Calu3 (cell line): ENCODE measurements at regions not wholly inside any gene's neighbourhood (a gene's known extent, or its start where the extent isn't known, plus 50 kb on each side); places are given as distances from the start of the nearest gene placed in this dataset.

Experiments
- BruUV-seq: library from RNA; stranded (reverse); fragments of 400-500 nt; replicated peaks from 2 replicates; lab custom pipeline; 2021; lab: Mats Ljungman, UMichigan
- CTCF ChIA-PET: fragments of 300-600 bp; sonication (Branson Sonifier 250); formaldehyde crosslinking; loops from one replicate; lab custom pipeline; 2022; ENCODE audit warnings: antibody characterized with exemption; lab: Charles Lee
- DNase-seq: peaks from one replicate; pipeline ENCODE4 v3.0.0; 2022
- H3K27ac Mint-ChIP-seq: one replicate; pipeline ENCODE4 v1.8.0; 2022; ENCODE audit warnings: mixed read lengths; ENCODE audit not compliant: unreplicated experiment
- H3K27me3 Mint-ChIP-seq: one replicate; pipeline ENCODE4 v1.8.0; 2022; ENCODE audit warnings: mixed read lengths; ENCODE audit not compliant: unreplicated experiment
- H3K36me3 Mint-ChIP-seq: one replicate; pipeline ENCODE4 v1.8.0; 2022; ENCODE audit warnings: mild to moderate bottlenecking, moderate library complexity, mixed read lengths; ENCODE audit not compliant: insufficient read depth, unreplicated experiment
- H3K4me1 Mint-ChIP-seq: one replicate; pipeline ENCODE4 v1.8.0; 2022; ENCODE audit warnings: mild to moderate bottlenecking, low read depth, mixed read lengths; ENCODE audit not compliant: unreplicated experiment
- H3K4me3 Mint-ChIP-seq: one replicate; pipeline ENCODE4 v1.8.0; 2022; ENCODE audit warnings: mild to moderate bottlenecking, low read depth, moderate library complexity, mixed read lengths; ENCODE audit not compliant: unreplicated experiment
- H3K9me3 Mint-ChIP-seq: one replicate; pipeline ENCODE4 v1.8.0; 2022; ENCODE audit warnings: low read depth, mixed read lengths; ENCODE audit not compliant: unreplicated experiment
- CTCF ChIP-seq: fragments of 200-600 bp; IDR thresholded peaks from one replicate; pipeline ENCODE4 v1.8.0; 2022; ENCODE audit warnings: antibody characterized with exemption; ENCODE audit not compliant: unreplicated experiment
- intact Hi-C: fragments of 100-400 bp; cut with micrococcal nuclease; formaldehyde crosslinking; loops from one replicate; pipeline ENCODE4 v1.10.0; 2022; ENCODE audit not compliant: unreplicated experiment

- no peak for DNase-seq
- no peaks in the 10 kb centered on the region for H3K4me1 Mint-ChIP-seq
- CTCF ChIA-PET = no interaction called here
- no TSS peak for BruUV-seq
- H3K27ac Mint-ChIP-seq = no peak overlapping the region
- no peaks in the 10 kb centered on the region for H3K36me3 Mint-ChIP-seq
- H3K9me3 Mint-ChIP-seq = peaks cover 6% of the 10 kb centered on the region
- H3K27me3 Mint-ChIP-seq = no peaks in the 10 kb centered on the region
- intact Hi-C loops = no loop called here
- no peak overlapping the region for H3K4me3 Mint-ChIP-seq
- no peak for TF ChIP-seq CTCF
These were observed 530.8 kb upstream of the DPP6 start for GRCh38 chr7:153521370-153521769.

GRCh38 chr7:153522261-153522660 is 529.9 kb upstream of the DPP6 start:
- no peak for TF ChIP-seq CTCF
- no peaks in the 10 kb centered on the region for H3K4me1 Mint-ChIP-seq
- H3K36me3 Mint-ChIP-seq = no peaks in the 10 kb centered on the region
- H3K4me3 Mint-ChIP-seq = no peak overlapping the region
- no peak overlapping the region for H3K27ac Mint-ChIP-seq
- intact Hi-C loops = no loop called here
- no peak for DNase-seq
- CTCF ChIA-PET = no interaction called here
- BruUV-seq = no TSS peak
- peaks cover 6% of the 10 kb centered on the region for H3K9me3 Mint-ChIP-seq
- no peaks in the 10 kb centered on the region for H3K27me3 Mint-ChIP-seq

GRCh38 chr7:153523320-153524015 is 528.7 kb upstream of the DPP6 start:
- intact Hi-C loops = no loop called here
- Mint-ChIP-seq H3K36me3 (no peaks in the 10 kb centered on the region), H3K27me3 (no peaks in the 10 kb centered on the region), H3K27ac (no peak overlapping the region), H3K4me1 (no peaks in the 10 kb centered on the region), H3K4me3 (no peak overlapping the region), H3K9me3 (peaks cover 5% of the 10 kb centered on the region)
- CTCF ChIA-PET = no interaction called here
- no peak for TF ChIP-seq CTCF
- DNase-seq = no peak
- BruUV-seq = no TSS peak

- no peak overlapping the region for H3K4me3 Mint-ChIP-seq
- no peaks in the 10 kb centered on the region for H3K4me1 Mint-ChIP-seq
- CTCF ChIA-PET = no interaction called here
- no peaks in the 10 kb centered on the region for H3K36me3 Mint-ChIP-seq
- H3K27ac Mint-ChIP-seq = no peak overlapping the region
- H3K27me3 Mint-ChIP-seq = no peaks in the 10 kb centered on the region
- DNase-seq = no peak
- peaks cover 3% of the 10 kb centered on the region for H3K9me3 Mint-ChIP-seq
- BruUV-seq = no TSS peak
- intact Hi-C loops = no loop called here
- no peak for TF ChIP-seq CTCF
These were observed 528.1 kb upstream of the DPP6 start for GRCh38 chr7:153524070-153524601.
